PC-3 (cell line): ENCODE measurements at regions not wholly inside any gene's neighbourhood (a gene's known extent, or its start where the extent isn't known, plus 50 kb on each side); places are given as distances from the start of the nearest gene placed in this dataset.
"Not testable (repeated sequence)": the region's sequence is repeated elsewhere in the genome, so short reads cannot be mapped to it uniquely, and the experiment has no call there.

Experiments
- CTCF ChIP-seq: fragments of 300-600 bp; sonication (generic); conservative IDR thresholded peaks from 2 replicates; pipeline ENCODE4 v1.5.1; 2017; ENCODE audit warnings: antibody characterized with exemption, low read depth, mild to moderate bottlenecking, low read length
- EZH2phosphoT487 ChIP-seq: fragments of 300-600 bp; sonication (generic); IDR thresholded peaks from 2 replicates; pipeline ENCODE4 v1.6.1; 2018; ENCODE audit warnings: mild to moderate bottlenecking, antibody characterized with exemption, low read length, borderline replicate concordance

GRCh38 chr7:6962871-6963270, 136.8 kb upstream of the CCZ1B start:
- not testable (repeated sequence) for TF ChIP-seq CTCF, EZH2phosphoT487
